Activated CD8-positive, alpha-beta memory T cell treated with anti-CD3 and anti-CD28 coated beads, Interleukin-2, amount 50 U/mL, for 4 hours (primary cell): ENCODE measurements at regions not wholly inside any gene's neighbourhood (a gene's known extent, or its start where the extent isn't known, plus 50 kb on each side); places are given as distances from the start of the nearest gene placed in this dataset.

ENCODE experiments used
- DNase-seq: peaks from one replicate; pipeline ENCODE4 v3.0.0-alpha.2; 2020

DNA sequence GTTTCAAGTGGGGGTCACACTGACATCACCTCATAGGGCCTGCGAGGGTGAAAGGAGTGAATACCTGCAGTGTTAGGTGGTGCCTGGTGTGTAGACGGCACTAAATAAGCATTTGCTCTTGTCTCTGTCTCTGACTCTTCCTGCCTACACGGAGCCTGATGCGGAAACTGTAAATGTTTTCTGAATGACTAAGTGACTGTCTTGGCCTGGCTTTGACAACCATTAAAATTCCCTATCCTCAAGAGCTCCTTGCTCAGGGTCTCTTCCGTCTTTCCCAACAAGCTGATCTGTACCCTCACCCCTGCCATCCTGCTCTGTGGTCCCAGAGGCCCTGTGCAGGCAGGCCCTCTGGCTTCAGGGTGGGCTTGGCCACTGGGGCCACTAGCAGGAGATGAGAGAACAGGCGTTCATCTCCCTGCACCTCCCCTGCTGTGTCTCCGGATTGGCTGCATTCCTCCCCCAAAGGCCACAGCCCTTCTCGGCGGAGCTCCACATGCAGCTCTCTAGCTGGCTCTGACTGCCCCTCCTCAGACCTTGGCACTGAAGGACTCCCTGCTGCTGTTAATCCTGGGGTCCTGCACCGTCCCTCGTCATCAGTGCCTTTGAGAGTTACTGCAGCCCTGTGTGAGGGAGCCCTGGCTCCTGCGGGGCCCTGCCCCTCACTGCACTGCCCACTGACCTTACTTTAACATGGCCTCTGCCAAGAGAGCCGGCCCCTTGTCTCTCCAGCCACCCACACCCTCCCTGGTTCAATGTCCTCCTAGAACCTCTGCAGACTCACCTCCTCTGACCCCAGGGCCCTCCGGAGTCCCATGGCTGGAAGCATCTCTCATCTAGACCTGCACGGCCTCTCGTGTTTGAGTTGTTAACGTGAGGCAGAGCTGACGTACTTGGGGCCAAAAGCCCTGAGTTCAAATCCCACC, 211.1 kb downstream of the MATN1 start:
- no peak for DNase-seq

GRCh38 chr1:30511563-30511962, 211.8 kb downstream of the MATN1 start:
- no peak for DNase-seq

GRCh38 chr1:30511106-30511505, 212.3 kb downstream of the MATN1 start:
- no peak for DNase-seq

DNA sequence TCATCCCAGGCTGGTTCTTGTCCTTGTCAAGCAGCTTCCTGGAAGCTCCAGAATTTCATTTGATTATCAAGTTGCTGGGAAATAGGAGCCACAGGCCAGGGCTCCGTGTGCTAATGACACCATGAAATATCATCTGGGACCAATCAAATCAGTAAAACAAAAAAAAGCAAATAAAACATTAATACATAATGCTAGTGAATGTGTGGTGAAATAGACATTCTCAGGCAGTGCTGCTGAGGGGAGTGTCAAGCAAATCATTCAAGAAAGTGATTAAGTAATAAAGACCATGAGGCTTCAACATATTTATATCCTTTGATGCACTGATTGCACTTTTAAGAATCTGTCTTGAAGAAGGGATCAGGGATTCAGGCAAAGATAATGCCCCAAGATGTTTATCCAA, 213.7 kb downstream of the MATN1 start:
- no peak for DNase-seq

DNA sequence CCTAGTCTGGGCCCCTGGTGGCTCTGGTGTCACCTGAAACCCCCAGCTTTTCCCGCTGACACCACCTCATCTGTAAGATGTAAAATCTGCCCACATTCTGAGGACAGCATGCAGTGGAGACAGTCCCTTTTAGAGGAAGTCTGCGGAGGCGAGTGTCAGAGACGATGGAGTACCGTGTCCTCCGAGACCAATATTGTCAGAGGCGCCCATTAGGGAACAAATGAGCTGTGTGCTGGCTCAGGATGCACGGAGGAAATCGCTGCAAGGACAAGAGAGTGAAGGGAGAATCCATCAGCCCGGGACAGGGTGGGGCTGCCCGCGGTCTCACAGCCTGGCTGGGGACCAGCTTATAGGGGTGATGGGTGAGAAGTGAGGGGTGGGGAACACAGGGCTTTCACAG, 214.8 kb downstream of the MATN1 start:
- no peak for DNase-seq

DNA sequence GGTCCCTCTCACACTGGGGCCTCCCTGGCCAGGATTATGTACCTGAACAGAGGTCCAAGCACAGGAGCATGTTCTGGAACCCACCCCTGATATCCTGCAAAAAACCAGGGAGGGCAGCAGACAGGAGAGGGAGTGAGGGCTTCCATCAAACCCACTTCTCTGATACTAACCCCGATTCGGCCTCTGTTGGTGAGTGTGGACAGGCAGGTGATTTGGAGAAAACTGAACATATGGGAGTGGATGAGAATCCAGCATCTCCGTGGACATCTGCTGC, 215.3 kb downstream of the MATN1 start:
- no peak for DNase-seq

DNA sequence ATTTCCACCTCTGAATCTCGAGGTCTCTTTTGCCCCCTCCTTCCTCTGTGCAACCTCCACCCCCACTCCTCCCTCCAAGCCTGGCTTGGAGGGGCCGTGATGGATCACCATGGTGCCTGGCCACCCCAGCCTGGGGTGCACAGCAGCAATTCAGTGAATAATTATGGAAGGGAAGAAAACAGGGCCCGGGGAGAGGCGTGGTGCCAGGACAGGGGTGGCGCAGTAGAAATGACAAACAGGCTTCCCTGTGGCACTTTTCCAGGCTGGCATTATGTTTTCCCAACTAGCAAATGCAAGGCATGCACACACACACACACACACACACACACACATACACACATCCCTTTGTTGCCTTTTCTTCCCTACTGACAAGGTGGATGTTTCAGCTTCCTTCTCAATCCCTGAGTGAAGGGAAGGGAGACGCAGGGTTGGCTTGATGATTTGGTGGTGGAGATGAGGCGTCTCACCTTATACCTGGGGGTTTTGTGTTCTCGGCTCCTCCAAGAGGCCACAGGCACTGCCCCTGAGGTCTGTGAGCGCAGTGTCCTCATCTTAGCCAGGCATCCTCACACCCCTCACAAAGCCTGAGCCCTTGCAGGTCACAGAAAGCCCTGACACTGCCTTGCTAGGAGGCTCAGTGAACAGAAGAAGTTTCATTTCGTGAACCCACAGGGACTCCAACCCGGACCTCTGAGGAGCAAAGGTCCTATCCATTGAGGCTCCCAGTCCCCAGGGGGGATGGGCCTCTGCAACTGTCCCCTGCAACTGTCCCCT, 215.8 kb downstream of the MATN1 start:
- no peak for DNase-seq

GRCh38 chr1:30507016-30507312, 216.4 kb downstream of the MATN1 start:
- no peak for DNase-seq

- no peak for DNase-seq
Measured at GRCh38 chr1:30506291-30507015, 216.9 kb downstream of the MATN1 start.

- DNase-seq, result no peak
Measured at GRCh38 chr1:30505853-30506252, 217.5 kb downstream of the MATN1 start.

- no peak for DNase-seq
Measured at GRCh38 chr1:30492451-30492850, 230.9 kb downstream of the MATN1 start.

GRCh38 chr1:30491831-30492230, 231.6 kb downstream of the MATN1 start:
- DNase-seq, result no peak

GRCh38 chr1:30490554-30491053, 232.8 kb downstream of the MATN1 start:
- DNase-seq, result no peak

- no peak for DNase-seq
Measured at GRCh38 chr1:30489737-30490389, 233.5 kb downstream of the MATN1 start.

- DNase-seq, result no peak
Measured at GRCh38 chr1:30488324-30488913, 235.0 kb downstream of the MATN1 start.

- DNase-seq, result no peak
Measured at GRCh38 chr1:30487042-30487441, 236.3 kb downstream of the MATN1 start.

- DNase-seq, result no peak
Measured at GRCh38 chr1:30485072-30485471, 238.3 kb downstream of the MATN1 start.

DNA sequence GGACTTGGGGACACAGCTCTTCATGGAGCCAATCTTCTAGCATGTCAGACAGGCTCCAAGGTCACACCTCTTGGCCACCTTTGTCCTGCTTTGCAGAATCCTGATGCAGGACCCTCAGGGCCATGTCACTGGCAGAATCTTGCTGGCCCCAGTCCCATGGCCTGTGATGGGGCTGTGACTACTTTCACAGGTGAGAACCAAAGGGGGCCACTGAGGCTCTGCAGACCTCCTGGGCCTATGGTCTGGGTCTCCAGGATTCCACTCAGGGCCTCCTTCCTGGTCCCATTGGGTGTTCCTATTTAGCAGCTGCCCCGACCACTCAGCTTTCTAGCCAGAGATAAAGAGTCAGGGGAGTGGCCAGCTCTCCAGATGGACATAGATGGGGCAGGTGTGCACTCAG, 238.7 kb downstream of the MATN1 start:
- DNase-seq, result no peak

GRCh38 chr1:30479575-30479974, 243.8 kb downstream of the MATN1 start:
- no peak for DNase-seq

- no peak for DNase-seq
Measured at GRCh38 chr1:30478799-30479563, 244.4 kb downstream of the MATN1 start.

- no peak for DNase-seq
Measured at GRCh38 chr1:30478283-30478682, 245.1 kb downstream of the MATN1 start.

DNA sequence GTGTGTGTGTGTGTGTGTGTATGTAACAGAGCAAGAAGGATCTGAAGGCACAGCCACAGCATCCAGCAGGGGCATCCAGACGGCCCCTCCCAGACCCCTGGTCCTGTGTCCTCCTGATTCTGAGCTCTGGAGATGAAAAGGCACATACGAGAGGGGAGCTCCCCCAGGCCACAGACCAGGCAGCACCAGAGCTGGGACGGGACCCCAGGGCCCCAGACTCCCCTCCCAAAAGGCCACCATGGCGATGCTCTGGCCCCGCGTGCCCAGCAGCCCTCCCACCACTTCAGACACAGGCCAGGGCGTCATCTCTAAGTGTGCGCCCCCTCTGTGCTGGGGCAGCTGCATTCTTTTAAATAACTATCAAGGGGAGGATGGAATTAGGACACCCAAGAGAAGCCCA, 245.8 kb downstream of the MATN1 start:
- DNase-seq, result no peak
